B cell (primary cell): ENCODE measurements at regions not wholly inside any gene's neighbourhood (a gene's known extent, or its start where the extent isn't known, plus 50 kb on each side); places are given as distances from the start of the nearest gene placed in this dataset.

Experiments used
- EZH2 ChIP-seq: IDR thresholded peaks from 2 replicates; pipeline ENCODE4 v1.6.1; 2012; ENCODE audit warnings: borderline replicate concordance, low read depth, mild to moderate bottlenecking, moderate library complexity, low read length; ENCODE audit not compliant: insufficient read depth, poor library complexity, severe bottlenecking
- TF ChIP-seq, protein P1 (sequence below): fragments of 200-600 bp; IDR thresholded peaks from one replicate; pipeline ENCODE4 v1.8.0; 2022; ENCODE audit warnings: antibody characterized with exemption, mild to moderate bottlenecking

DNA sequence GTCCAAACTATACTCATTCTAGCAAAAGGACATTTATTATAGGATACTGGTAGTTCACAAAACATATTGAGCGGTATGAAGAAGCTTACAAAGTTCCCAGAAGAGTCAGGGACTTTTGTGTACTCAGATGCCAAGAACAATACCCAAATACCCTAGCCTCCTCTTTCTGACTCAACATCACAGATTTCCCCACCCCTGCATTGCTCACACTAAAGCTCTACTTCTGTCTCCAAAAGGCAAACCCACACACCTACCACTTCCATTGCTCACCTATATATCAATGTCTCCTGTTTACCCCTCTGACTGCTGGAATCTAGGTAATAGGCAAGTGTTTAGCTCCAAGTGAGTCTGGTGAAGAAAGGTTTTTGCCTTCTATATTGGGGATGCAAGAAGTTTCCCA lies 100.7 kb upstream of the HCCS start:
- TF ChIP-seq, protein P1, sequence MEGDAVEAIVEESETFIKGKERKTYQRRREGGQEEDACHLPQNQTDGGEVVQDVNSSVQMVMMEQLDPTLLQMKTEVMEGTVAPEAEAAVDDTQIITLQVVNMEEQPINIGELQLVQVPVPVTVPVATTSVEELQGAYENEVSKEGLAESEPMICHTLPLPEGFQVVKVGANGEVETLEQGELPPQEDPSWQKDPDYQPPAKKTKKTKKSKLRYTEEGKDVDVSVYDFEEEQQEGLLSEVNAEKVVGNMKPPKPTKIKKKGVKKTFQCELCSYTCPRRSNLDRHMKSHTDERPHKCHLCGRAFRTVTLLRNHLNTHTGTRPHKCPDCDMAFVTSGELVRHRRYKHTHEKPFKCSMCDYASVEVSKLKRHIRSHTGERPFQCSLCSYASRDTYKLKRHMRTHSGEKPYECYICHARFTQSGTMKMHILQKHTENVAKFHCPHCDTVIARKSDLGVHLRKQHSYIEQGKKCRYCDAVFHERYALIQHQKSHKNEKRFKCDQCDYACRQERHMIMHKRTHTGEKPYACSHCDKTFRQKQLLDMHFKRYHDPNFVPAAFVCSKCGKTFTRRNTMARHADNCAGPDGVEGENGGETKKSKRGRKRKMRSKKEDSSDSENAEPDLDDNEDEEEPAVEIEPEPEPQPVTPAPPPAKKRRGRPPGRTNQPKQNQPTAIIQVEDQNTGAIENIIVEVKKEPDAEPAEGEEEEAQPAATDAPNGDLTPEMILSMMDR = no peak
- TF ChIP-seq EZH2 = no peak
